Liver (tissue), 8 donors: ENCODE measurements at regions not wholly inside any gene's neighbourhood (a gene's known extent, or its start where the extent isn't known, plus 50 kb on each side); places are given as distances from the start of the nearest gene placed in this dataset.

Experiments
- DNase-seq: peaks from one replicate; pipeline ENCODE4 v3.0.0-alpha.2; 2017; ENCODE audit warnings: low spot score
- H3K27ac ChIP-seq, 2 donors: one replicate each; pipeline ENCODE4 v1.7.0; 2013; ENCODE audit warnings: inconsistent platforms in 2 of 2, low read length in 2 of 2, control low read depth in 1 of 2, low read depth in 1 of 2, mild to moderate bottlenecking in 1 of 2
- H3K27me3 ChIP-seq, 4 donors: one replicate each; pipeline versions ENCODE4 v1.6.1 to v1.7.0; 2013; ENCODE audit warnings: low read length in 3 of 4, inconsistent platforms in 1 of 4, mild to moderate bottlenecking in 1 of 4, moderate library complexity in 1 of 4; ENCODE audit not compliant: control insufficient read depth in 4 of 4, insufficient read depth in 4 of 4
- H3K36me3 ChIP-seq, 4 donors: one replicate each; pipeline versions ENCODE4 v1.6.1 to v1.7.0; 2013; ENCODE audit warnings: low read length in 3 of 4, mild to moderate bottlenecking in 3 of 4, low read depth in 1 of 4, moderate library complexity in 1 of 4; ENCODE audit not compliant: control insufficient read depth in 4 of 4, insufficient read depth in 3 of 4
- H3K4me1 ChIP-seq, 4 donors: one replicate each; pipeline versions ENCODE4 v1.6.1 to v1.7.0; 2013; ENCODE audit warnings: low read length in 3 of 4, mild to moderate bottlenecking in 3 of 4, moderate library complexity in 1 of 4; ENCODE audit not compliant: control insufficient read depth in 4 of 4, insufficient read depth in 4 of 4
- H3K4me3 ChIP-seq, 3 donors: one replicate each; pipeline versions ENCODE4 v1.6.1 to v1.7.0; 2013; ENCODE audit warnings: low read length in 3 of 3, control low read depth in 1 of 3, low read depth in 1 of 3, mild to moderate bottlenecking in 1 of 3
- H3K9ac ChIP-seq, 2 donors: one replicate each; pipeline ENCODE4 v1.7.0; 2013; ENCODE audit warnings: low read length in 2 of 2, mild to moderate bottlenecking in 2 of 2, moderate library complexity in 2 of 2, control low read depth in 1 of 2, low read depth in 1 of 2
- H3K9me3 ChIP-seq, 4 donors: one replicate each; pipeline versions ENCODE4 v1.6.1 to v1.7.0; 2013; ENCODE audit warnings: low read length in 3 of 4; ENCODE audit not compliant: control insufficient read depth in 4 of 4
- ATF3 ChIP-seq: IDR thresholded peaks from 2 replicates; pipeline ENCODE4 v1.6.1; 2016; ENCODE audit warnings: antibody characterized with exemption
- CTCF ChIP-seq: fragments of 150-350 bp; IDR thresholded peaks from 2 replicates; pipeline ENCODE4 v1.5.1; 2017; ENCODE audit warnings: improper control_type of control experiment, low read depth, low read length; ENCODE audit not compliant: missing input control
- EGR1 ChIP-seq, 2 donors: IDR thresholded peaks; 2 replicates each; pipeline ENCODE4 v1.6.1; 2016 to 2018; ENCODE audit warnings: antibody characterized with exemption in 2 of 2, low read depth in 2 of 2
- FOXA1 ChIP-seq: IDR thresholded peaks from 2 replicates; pipeline ENCODE4 v1.6.1; 2016; ENCODE audit warnings: antibody characterized with exemption
- FOXA2 ChIP-seq: IDR thresholded peaks from 2 replicates; pipeline ENCODE4 v1.6.1; 2016; ENCODE audit warnings: antibody characterized with exemption
- GABPA ChIP-seq, 2 donors: IDR thresholded peaks in 1 of 2; conservative IDR thresholded peaks in 1 of 2; 2 replicates each; pipeline ENCODE4 v1.6.1; 2016; ENCODE audit warnings: antibody characterized with exemption in 2 of 2, mild to moderate bottlenecking in 1 of 2, moderate library complexity in 1 of 2
- HNF4A ChIP-seq, 2 donors: conservative IDR thresholded peaks; 2 replicates each; pipeline ENCODE4 v1.6.1; 2016; ENCODE audit warnings: antibody characterized with exemption in 2 of 2, mild to moderate bottlenecking in 2 of 2
- HNF4G ChIP-seq: IDR thresholded peaks from 2 replicates; pipeline ENCODE4 v1.6.1; 2016; ENCODE audit warnings: antibody characterized with exemption
- MAX ChIP-seq: IDR thresholded peaks from 2 replicates; pipeline ENCODE4 v1.6.1; 2016; ENCODE audit warnings: antibody characterized with exemption
- NR2F2 ChIP-seq: IDR thresholded peaks from 2 replicates; pipeline ENCODE4 v1.6.1; 2016; ENCODE audit warnings: antibody characterized with exemption
- RAD21 ChIP-seq, 2 donors: IDR thresholded peaks; 2 replicates each; pipeline ENCODE4 v1.6.1; 2016; ENCODE audit warnings: antibody characterized with exemption in 2 of 2, mild to moderate bottlenecking in 2 of 2
- REST ChIP-seq: IDR thresholded peaks from 2 replicates; pipeline ENCODE4 v1.6.1; 2016; ENCODE audit warnings: antibody characterized with exemption, mild to moderate bottlenecking
- RXRA ChIP-seq, 2 donors: IDR thresholded peaks; 2 replicates each; pipeline ENCODE4 v1.6.1; 2017 to 2018; ENCODE audit warnings: antibody characterized with exemption in 2 of 2, mild to moderate bottlenecking in 1 of 2
- TAF1 ChIP-seq: conservative IDR thresholded peaks from 2 replicates; pipeline ENCODE4 v1.6.1; 2016; ENCODE audit warnings: antibody characterized with exemption, mild to moderate bottlenecking
- ZBTB33 ChIP-seq: IDR thresholded peaks from 2 replicates; pipeline ENCODE4 v1.6.1; 2016; ENCODE audit warnings: antibody characterized with exemption
- WGBS: extraction: QIAGEN DNeasy Blood & Tissue Kit; methylation state at CpG from one replicate; pipeline ENCODE4 v1.1.7; 2013; 5-methylcytosine and 5-hydroxymethylcytosine counted together
- donor health status: healthy.
- donor health status: healthy.
- donor health status: healthy.
- donor health status: healthy.
- donor health status: healthy.

GRCh38 chr13:84528408-84529070 is 646.3 kb upstream of the SLITRK1 start (continued):
- TF ChIP-seq REST: no peak
- TF ChIP-seq GABPA (IDR thresholded peaks at IDR 0.05 in 1 of 2, conservative IDR thresholded peaks at IDR 0.05 in 1 of 2): no peak

GRCh38 chr13:84525865-84526264 is 643.6 kb upstream of the SLITRK1 start:
- no peaks in the 10 kb centered on the region for H3K36me3 ChIP-seq
- no peak overlapping the region for H3K4me3 ChIP-seq
- no peak for DNase-seq
- H3K27ac ChIP-seq: no peak overlapping the region
- no peaks in the 10 kb centered on the region for H3K27me3 ChIP-seq
- H3K9me3 ChIP-seq: peaks cover 0 to 3% (median 0%) of the 10 kb centered on the region in 4 donors
- no peak overlapping the region for H3K9ac ChIP-seq
- H3K4me1 ChIP-seq: no peaks in the 10 kb centered on the region
- TF ChIP-seq MAX: no peak
- no peak for TF ChIP-seq CTCF
- no peak for TF ChIP-seq FOXA2
- TF ChIP-seq RAD21 (IDR thresholded peaks at IDR 0.05): no peak
- no peak for TF ChIP-seq HNF4A (conservative IDR thresholded peaks at IDR 0.05)
- TF ChIP-seq RXRA (IDR thresholded peaks at IDR 0.05): no peak
- no peak for TF ChIP-seq ATF3

- Histone ChIP-seq H3K4me3 (no peak overlapping the region), H3K27me3 (no peaks in the 10 kb centered on the region), H3K36me3 (no peaks in the 10 kb centered on the region), H3K4me1 (no peaks in the 10 kb centered on the region), H3K9me3 (no peaks in the 10 kb centered on the region), H3K9ac (no peak overlapping the region), H3K27ac (no peak overlapping the region)
- WGBS: 63% methylated on average over 3 of the region's 3 CpGs
- DNase-seq: no peak
- no peak for TF ChIP-seq GABPA (IDR thresholded peaks at IDR 0.05 in 1 of 2, conservative IDR thresholded peaks at IDR 0.05 in 1 of 2)
- no peak for TF ChIP-seq ZBTB33
- TF ChIP-seq CTCF: no peak
- no peak for TF ChIP-seq FOXA2
- no peak for TF ChIP-seq HNF4G
- no peak for TF ChIP-seq RAD21 (IDR thresholded peaks at IDR 0.05)
- TF ChIP-seq EGR1 (IDR thresholded peaks at IDR 0.05; ENCODE audit: low read depth in 2 of 2): no peak
- TF ChIP-seq TAF1: no peak
- no peak for TF ChIP-seq HNF4A (conservative IDR thresholded peaks at IDR 0.05)
- no peak for TF ChIP-seq MAX
- TF ChIP-seq NR2F2: no peak
- no peak for TF ChIP-seq FOXA1
Observed at GRCh38 chr13:84524586-84524985, 642.3 kb upstream of the SLITRK1 start.
